Brain pericyte (primary cell): ENCODE measurements at regions not wholly inside any gene's neighbourhood (a gene's known extent, or its start where the extent isn't known, plus 50 kb on each side); places are given as distances from the start of the nearest gene placed in this dataset.

ENCODE experiments used
- DNase-seq: peaks from one replicate; pipeline ENCODE4 v3.0.0-alpha.2; 2012; ENCODE audit warnings: low read depth, low spot score

- DNase-seq = no peak
These were observed 85.1 kb upstream of the USP47 start for GRCh38 chr11:11756718-11757117.

- no peak for DNase-seq
These were observed 85.9 kb upstream of the USP47 start for GRCh38 chr11:11755871-11756270.

GRCh38 chr11:11752679-11753078 is 89.1 kb upstream of the USP47 start:
- DNase-seq = no peak

GRCh38 chr11:11750017-11750878 is 91.5 kb upstream of the USP47 start:
- no peak for DNase-seq

- DNase-seq = no peak
These were observed 92.9 kb upstream of the USP47 start for GRCh38 chr11:11748706-11749365.

- DNase-seq = no peak
These were observed 94.2 kb upstream of the USP47 start for GRCh38 chr11:11747570-11747969.

GRCh38 chr11:11746449-11746848 is 95.3 kb upstream of the USP47 start:
- no peak for DNase-seq

- DNase-seq = no peak
These were observed 98.6 kb upstream of the USP47 start for GRCh38 chr11:11743216-11743615.

- no peak for DNase-seq
These were observed 99.3 kb upstream of the USP47 start for GRCh38 chr11:11742486-11742885.

- DNase-seq = no peak
These were observed 100.9 kb upstream of the USP47 start for GRCh38 chr11:11740836-11741235.

- no peak for DNase-seq
These were observed 101.6 kb upstream of the USP47 start for GRCh38 chr11:11740073-11740702.

- no peak for DNase-seq
These were observed 103.4 kb upstream of the USP47 start for GRCh38 chr11:11738370-11738769.

- DNase-seq = no peak
These were observed 106.2 kb upstream of the USP47 start for GRCh38 chr11:11735586-11735985.

- DNase-seq = no peak
These were observed 108.5 kb upstream of the USP47 start for GRCh38 chr11:11733246-11733747.

- no peak for DNase-seq
These were observed 109.7 kb upstream of the USP47 start for GRCh38 chr11:11732116-11732515.

GRCh38 chr11:11731311-11732083 is 109.7 kb upstream of the GALNT18 start:
- DNase-seq = no peak

GRCh38 chr11:11728386-11728785 is 106.6 kb upstream of the GALNT18 start:
- DNase-seq = no peak

GRCh38 chr11:11725438-11725837 is 103.6 kb upstream of the GALNT18 start:
- DNase-seq = no peak

GRCh38 chr11:11724994-11725393 is 103.2 kb upstream of the GALNT18 start:
- no peak for DNase-seq

GRCh38 chr11:11722861-11723260 is 101.1 kb upstream of the GALNT18 start:
- no peak for DNase-seq

GRCh38 chr11:11722246-11722645 is 100.4 kb upstream of the GALNT18 start:
- no peak for DNase-seq

- DNase-seq = no peak
These were observed 96.7 kb upstream of the GALNT18 start for GRCh38 chr11:11718511-11718910.
